HL-60 (cell line): ENCODE measurements at regions not wholly inside any gene's neighbourhood (a gene's known extent, or its start where the extent isn't known, plus 50 kb on each side); places are given as distances from the start of the nearest gene placed in this dataset.
"Not testable (repeated sequence)": the region's sequence is repeated elsewhere in the genome, so short reads cannot be mapped to it uniquely, and the experiment has no call there.

Source experiments
- DNase-seq, 2 experiments: peaks; one replicate each; pipeline ENCODE4 v3.0.0-alpha.2; 2010 to 2020; ENCODE audit warnings: low read depth in 1 of 2, low spot score in 1 of 2
- H3K27ac ChIP-seq: fragments of 250-450 bp; sonication (Bioruptor Pico); replicated peaks from 2 replicates; pipeline ENCODE4 v1.5.1; 2020; ENCODE audit warnings: mild to moderate bottlenecking, moderate library complexity
- H3K27me3 ChIP-seq: fragments of 250-450 bp; sonication (Bioruptor Pico); 2 replicates; pipeline ENCODE4 v1.5.1; 2021; ENCODE audit warnings: mild to moderate bottlenecking, moderate library complexity; ENCODE audit not compliant: insufficient read depth, poor library complexity, severe bottlenecking
- H3K4me3 ChIP-seq: replicated peaks from 2 replicates; pipeline ENCODE4 v1.5.1; 2011; ENCODE audit warnings: mild to moderate bottlenecking, control low read depth, low read length; ENCODE audit not compliant: insufficient read depth
- CTCF ChIP-seq: IDR thresholded peaks from one replicate; pipeline ENCODE4 v1.5.1; 2011; ENCODE audit warnings: low read length, control low read depth, inconsistent platforms; ENCODE audit not compliant: insufficient read depth
- GABPA ChIP-seq: IDR thresholded peaks from 2 replicates; pipeline ENCODE4 v1.6.1; 2012; ENCODE audit warnings: low read depth
- POLR2AphosphoS5 ChIP-seq: IDR thresholded peaks from 2 replicates; pipeline ENCODE4 v1.6.1; 2012; ENCODE audit warnings: low read depth
- REST ChIP-seq: IDR thresholded peaks from 2 replicates; pipeline ENCODE4 v1.6.1; 2012; ENCODE audit warnings: low read depth; ENCODE audit not compliant: insufficient replicate concordance
- SPI1 ChIP-seq: IDR thresholded peaks from 2 replicates; pipeline ENCODE4 v1.6.1; 2012; ENCODE audit warnings: low read depth, mild to moderate bottlenecking, borderline replicate concordance

GRCh38 chr20:23294166-23294565, 56.4 kb upstream of the NXT1 start:
- Histone ChIP-seq H3K27ac (no peak overlapping the region), H3K4me3 (no peak overlapping the region), H3K27me3 (no peaks in the 10 kb centered on the region)
- no peak for DNase-seq
- TF ChIP-seq REST (no peak), CTCF (no peak), POLR2AphosphoS5 (no peak), SPI1 (no peak), GABPA (no peak)

GRCh38 chr20:23293689-23294088, 56.9 kb upstream of the NXT1 start:
- Histone ChIP-seq H3K27me3 (no peaks in the 10 kb centered on the region), H3K4me3 (no peak overlapping the region), H3K27ac (no peak overlapping the region)
- no peak for DNase-seq
- TF ChIP-seq POLR2AphosphoS5 (no peak), REST (no peak), CTCF (no peak), SPI1 (no peak), GABPA (no peak)

- H3K27ac ChIP-seq, H3K4me3 ChIP-seq, H3K27me3 ChIP-seq, DNase-seq: not testable (repeated sequence)
Observed at GRCh38 chr20:23292311-23292710, 58.3 kb upstream of the NXT1 start.

- Histone ChIP-seq H3K4me3 (no peak overlapping the region), H3K27ac (no peak overlapping the region), H3K27me3 (no peaks in the 10 kb centered on the region)
- TF ChIP-seq GABPA (no peak), POLR2AphosphoS5 (no peak), REST (no peak)
- no peak for DNase-seq
Observed at GRCh38 chr20:23291575-23292240, 58.9 kb upstream of the NXT1 start.
